Dedifferentiated amniotic fluid mesenchymal stem cell (primary cell): ENCODE measurements at regions not wholly inside any gene's neighbourhood (a gene's known extent, or its start where the extent isn't known, plus 50 kb on each side); places are given as distances from the start of the nearest gene placed in this dataset.
"Not testable (repeated sequence)": the region's sequence is repeated elsewhere in the genome, so short reads cannot be mapped to it uniquely, and the experiment has no call there.

Source experiments
- DNase-seq: peaks from one replicate; pipeline ENCODE4 v3.0.0-alpha.2; 2016; ENCODE audit errors: extremely low spot score

DNA sequence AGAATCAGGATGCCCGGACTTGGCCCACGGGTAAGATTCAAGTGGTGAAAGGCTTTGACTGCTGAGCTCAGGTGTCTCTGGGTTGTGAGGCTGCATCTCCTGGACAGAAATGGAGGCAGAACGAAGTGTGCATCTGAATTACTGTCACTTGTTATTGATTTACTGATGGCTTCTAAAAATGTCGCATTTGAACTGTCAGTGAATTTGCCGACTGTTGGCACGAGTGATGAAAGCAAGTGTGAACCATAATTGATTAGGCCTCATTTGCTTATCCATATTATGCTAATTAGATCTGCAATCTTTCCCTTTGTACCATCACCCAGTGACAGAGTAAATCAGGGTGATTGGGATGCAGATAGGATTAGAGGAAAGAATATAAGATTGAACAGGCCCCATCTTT is 252.4 kb downstream of the NUF2 start:
- DNase-seq = no peak

DNA sequence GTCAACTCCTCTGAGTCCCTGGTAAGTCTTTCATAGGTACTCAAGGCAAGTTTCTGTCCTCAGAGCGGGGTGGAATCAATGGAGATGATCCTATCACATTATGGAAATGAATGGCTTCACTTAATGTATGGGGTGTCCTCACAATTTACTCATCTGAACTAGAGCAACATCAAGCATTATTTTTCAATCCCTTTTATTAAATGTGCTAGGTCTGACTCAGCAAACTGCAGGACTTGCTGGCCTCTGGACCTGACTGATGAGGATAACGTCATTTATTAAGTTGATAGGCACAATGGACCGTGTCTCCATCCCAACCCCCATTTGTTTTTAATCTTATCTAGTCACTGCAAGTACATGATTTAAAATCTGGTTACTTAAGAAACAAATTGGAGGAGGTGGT is 259.2 kb downstream of the NUF2 start:
- no peak for DNase-seq

DNA sequence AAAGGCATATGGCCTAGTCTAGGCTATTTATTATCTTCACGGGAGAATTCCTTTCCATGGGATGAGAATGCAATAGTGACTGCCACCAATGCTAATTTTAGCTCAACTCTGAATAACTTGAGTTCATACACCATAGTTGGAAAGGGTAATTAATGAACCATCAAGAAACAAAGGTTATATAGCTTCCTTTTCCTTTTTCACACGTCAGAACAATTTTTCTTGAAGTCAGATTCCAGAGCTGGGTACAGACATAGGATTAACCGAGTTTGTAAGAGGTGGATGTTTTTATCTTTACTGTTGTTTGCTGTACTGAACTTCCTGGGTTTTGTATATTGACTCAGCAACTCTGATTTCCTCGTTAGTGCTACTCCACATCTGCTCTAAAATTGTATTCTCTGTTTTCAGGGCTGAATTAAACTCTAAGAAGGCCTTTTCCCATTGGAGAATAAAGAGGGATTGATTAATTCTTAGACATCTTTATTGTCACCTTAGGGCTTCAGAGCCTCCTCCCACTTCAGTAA is 262.0 kb downstream of the NUF2 start:
- no peak for DNase-seq

DNA sequence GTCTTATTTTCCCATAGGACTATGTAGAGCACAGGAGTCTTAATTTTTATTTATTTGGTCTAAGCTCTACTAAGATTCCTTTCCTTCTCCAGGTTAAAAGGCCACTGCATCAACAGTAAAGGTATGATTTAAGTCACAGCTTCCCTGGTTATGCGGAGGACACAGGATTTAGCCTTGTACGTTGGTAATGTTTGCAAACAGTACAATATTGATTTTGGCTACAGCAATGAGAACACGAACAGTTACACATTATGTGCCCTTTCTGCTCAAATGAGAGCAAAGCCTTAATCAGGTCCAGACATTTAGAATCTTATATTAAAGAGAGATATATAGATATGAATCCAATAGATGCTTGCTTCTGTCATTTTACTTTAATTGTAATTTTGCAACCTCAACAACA is 264.0 kb downstream of the NUF2 start:
- DNase-seq = no peak

DNA sequence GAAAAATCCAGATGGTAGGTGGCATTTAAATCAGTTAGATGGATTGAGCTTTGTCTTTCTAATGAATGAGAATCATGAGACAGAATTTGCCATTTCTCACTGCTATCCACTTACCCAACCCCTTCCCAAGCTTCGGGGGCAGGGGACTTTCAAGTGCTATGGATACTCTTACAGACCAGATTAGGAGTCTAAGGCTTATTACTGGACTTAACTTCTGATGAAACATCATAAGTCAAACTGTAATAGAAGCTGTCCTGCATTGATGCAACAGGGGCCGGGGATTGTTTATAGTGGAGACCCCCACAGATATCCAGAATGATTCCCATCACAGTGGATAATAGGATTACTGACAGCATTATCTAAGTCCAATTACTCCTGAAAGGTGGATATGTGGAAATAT is 267.0 kb downstream of the NUF2 start:
- no peak for DNase-seq

DNA sequence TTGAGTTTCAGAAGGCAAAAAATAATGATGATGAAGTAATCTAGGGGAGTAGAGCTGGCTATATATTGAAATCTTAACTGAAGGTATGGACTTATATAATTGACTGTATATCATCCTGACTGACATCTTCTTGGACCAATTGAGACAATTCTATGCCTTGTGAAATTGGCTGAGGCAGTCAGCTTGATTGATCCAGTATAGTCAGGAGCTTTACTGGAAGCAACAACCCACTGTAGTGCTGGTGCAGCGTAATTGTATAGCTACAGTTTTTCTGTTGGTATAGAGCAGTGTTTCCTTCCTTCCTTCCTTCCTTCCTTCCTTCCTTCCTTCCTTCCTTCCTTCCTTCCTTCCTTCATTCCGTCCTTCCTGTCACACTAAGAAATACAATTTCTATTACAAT is 268.0 kb downstream of the NUF2 start:
- DNase-seq = no peak

DNA sequence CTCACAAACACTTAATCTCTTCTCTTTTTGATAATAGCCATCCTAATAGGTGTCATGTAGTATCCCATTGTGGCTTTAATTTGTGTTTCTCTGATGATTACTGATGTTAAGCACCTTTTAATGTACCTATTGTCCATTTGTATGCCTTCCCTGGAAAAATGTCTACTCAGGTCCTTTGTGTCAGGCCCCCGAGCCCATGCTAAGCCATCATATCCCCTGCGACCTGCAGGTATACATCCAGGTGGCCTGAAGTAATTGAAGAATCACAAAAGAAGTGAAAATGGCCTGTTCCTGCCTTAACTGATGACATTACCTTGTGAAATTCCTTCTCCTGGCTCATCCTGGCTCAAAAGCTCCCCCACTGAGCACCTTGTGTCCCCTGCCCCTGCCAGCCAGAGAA is 269.4 kb downstream of the NUF2 start:
- DNase-seq = not testable (repeated sequence)

DNA sequence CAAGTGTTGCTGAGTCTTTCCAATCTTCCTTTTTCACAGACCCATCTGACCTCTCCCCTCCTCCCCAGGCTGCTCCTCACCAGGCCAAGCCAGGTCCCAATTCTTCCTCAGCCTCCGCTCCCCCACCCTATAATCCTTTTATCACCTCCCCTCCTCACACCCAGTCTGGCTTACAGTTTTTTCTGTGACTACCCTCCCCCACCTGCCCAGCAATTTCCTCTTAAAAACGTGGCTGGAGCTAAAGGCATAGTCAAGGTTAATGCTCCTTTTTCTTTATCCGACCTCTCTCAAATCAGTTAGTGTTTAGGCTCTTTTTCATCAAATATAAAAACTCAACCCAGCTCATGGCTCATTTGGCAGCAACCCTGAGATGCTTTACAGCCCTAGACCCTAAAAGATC is 270.9 kb downstream of the NUF2 start:
- not testable (repeated sequence) for DNase-seq

DNA sequence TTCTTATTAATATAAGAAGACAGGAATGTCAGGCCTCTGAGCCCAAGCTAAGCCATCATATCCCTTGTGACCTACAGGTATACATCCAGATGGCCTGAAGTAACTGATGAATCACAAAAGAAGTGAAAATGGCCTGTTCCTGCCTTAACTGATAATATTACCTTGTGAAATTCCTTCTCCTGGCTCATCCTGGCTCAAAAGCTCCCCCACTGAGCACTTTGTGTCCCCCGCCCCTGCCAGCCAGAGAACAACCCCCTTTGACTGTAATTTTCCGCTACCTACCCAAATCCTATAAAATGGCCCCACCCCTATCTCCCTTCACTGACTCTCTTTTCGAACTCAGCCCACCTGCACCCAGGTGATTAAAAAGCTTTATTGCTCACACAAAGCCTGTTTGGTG is 274.4 kb downstream of the NUF2 start:
- not testable (repeated sequence) for DNase-seq

DNA sequence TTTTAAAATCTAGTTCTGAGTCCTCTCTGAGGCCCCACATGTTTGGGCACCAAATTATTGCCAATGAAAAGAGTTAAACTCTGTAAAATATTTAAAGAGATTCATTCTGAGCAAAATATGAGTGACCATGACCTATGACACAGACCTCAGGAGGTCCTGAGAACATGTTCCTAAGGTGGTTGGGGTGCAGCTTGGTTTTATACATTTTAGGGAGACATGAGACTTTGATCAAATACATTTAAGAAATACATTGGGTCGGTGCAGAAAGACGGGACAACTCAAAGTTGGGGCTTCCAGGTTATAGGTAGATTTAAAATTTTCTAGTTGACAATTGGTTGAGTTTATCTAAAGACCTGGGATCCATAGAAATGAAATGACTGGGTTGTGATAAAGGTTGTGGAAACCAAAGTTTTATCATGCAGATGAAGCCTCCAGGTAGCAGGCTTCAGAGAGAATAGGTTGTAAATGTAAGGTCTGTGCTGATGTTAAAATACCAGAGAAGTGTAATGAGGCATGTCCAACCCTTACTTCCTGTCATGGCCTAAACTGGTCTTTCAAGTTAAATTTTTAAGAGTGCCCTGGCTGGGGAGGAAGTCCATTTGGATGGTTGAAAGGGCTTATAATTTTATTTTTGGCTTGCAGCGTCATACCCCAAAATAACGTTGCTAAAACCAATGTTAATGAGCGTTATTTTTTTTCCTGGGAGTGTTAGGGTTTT is 274.9 kb downstream of the NUF2 start:
- DNase-seq = no peak

DNA sequence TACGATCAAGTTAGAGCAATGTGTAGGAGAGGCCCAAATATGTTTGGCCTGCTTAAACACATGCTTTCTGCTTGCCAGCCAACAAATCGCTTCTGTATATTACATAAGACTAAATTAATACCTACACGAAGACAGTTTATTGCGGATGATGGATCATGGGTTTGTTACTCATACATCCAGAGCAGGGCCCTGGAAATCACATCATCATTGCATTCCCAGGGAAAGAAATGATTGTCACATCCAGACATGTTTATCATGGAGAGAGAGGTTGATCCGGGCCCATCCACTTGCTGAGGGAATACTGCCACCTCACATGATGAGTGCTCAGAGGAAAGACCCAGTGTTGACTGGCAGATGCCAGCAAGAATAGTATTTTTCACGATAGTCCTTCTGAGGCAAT is 282.6 kb downstream of the NUF2 start:
- no peak for DNase-seq

DNA sequence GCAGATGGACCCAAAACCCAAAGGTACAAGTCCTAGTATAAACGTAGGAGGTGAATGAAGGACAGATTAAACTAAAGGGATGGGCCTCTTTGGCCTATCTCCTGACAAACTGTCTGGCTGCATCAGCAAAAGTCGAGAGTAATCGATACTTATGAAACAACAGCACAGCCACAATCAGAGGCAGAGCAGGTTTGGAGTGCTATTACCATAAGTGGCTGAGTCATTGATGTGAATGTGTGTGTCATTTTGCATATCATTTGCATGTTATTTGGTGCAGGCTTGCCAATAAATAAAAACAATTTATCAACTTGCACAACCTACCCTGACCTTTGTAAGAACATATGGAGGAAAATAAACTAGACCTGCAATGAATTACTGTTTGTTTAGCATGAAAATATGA is 283.1 kb downstream of the NUF2 start:
- DNase-seq = no peak

DNA sequence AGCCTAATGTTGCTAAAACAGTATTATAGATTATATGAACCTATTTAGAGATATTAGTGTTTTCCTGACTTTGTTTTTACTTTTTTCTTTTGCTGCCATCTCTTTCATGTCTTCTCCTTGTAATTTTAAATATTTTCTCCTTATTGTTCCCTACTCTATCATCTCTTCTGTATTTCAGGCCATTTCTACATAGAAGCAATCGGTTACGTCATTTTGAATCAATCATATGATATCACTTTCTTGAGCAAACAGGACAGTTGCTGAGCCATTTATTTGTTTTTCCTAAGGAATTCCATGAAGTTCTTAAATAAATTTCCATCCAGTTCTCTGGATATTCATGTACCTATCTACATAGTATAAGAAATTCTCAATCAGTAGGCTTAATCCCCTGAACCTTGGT is 287.2 kb downstream of the NUF2 start:
- DNase-seq = no peak

DNA sequence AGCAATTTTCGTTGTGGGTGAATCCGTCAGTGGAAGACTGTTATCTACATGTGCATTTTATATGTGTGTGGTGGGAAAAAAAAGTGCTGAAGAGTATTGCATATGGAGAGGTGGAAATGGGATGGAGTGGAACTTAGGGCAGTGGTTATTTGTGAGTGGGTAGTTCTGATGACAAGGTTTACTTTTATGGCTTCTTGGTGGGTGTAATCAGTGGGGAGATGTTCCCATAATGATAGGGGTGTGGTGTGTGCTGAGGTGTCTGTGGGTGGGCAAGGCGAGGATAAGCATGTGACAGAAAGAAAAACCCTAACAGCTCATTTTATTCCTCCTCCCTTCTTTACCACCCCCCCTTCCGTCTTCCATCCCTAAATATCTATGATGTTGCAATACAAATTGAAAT is 288.1 kb downstream of the NUF2 start:
- DNase-seq = no peak

DNA sequence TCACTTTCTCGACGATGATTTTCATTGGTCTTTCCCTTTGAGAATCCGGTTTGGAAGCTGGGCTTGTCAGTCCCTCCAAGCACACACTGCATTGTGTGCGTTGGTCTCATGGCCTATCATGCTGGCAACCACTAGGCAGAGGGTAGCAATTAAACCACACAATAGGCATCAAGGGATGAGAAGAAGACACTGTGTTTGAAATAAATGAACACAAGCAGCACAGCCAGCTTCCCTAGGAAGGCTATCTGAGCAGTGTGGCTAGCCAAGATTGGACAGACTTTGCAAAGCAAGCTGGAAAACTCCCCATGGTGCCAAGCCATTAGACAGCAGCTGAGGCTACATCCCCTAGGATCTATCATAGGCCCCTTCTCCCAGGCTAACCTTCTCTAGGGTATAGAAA is 288.7 kb downstream of the NUF2 start:
- no peak for DNase-seq

DNA sequence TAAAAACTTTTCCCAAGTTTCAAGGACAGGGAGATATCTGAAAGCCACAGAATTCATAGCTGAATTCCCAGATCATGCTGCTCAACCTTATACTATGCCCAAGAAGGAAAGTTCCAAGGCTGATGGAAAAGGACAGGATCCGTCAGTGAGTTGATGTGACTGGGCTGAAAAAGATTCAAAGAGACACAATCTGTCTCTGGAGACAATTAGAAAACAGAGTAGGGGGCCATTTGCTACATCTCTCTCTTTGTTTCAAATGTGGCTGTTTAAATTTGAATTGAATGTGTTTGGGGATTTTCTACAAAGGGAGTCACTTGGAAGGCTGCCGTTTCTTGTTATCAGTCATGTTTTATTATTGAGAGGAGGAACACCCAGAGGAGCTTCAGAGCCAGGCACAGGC is 292.6 kb downstream of the NUF2 start:
- no peak for DNase-seq

DNA sequence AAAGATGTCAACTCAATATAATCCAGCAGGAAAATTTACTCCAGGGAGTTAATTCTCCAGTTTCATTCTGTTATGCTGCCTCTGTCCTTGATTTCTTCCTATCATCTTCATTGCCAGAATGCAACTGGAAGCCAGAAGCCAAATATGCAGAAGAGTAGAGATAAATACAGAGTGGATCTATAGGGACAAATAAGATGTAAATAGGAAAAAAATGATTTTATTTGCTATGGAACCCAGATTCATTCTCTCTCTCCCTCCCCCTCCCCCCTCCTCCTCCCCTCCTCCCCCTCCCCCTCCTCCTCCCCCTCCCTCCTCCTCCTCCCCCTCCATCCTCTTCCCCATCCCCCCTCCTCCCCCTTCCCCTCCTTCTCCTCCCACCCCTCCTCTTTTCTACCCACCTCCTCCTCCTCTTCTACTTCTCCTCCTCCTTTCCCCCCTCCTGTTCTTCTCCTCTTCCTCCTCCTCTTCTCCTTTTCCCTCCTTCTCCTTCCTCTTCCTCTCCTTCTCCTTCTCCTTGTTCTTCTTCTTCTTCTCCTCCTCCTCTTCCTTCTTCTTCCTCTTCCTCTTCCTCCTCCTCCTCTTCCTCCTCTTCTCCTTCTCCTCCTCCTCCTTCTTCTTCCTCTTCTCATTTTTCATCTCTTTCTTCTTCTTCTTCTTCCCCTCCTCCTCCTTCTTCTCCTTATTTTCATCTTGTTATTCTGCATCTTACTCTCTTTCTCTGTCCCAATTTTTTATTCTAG is 306.4 kb downstream of the NUF2 start:
- DNase-seq = no peak

DNA sequence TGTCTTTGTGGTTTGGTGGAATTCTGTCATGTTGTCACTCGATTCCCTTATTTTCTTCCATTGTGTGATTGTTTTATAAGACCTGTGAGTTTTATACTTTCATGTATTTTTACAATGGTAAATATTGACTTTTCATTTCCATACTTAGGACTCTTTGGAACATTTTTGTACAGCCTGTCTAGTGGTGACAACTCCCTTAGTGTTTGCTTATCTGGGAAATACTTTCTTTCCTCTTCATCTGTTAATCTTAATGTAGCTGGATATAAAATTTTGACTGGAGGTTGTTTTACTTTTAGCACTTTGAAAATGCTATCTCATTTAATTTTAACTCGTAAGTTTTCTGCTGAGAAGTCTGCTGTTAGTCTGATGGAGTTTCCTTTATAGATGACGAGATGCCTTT is 310.5 kb downstream of the NUF2 start:
- DNase-seq = no peak

DNA sequence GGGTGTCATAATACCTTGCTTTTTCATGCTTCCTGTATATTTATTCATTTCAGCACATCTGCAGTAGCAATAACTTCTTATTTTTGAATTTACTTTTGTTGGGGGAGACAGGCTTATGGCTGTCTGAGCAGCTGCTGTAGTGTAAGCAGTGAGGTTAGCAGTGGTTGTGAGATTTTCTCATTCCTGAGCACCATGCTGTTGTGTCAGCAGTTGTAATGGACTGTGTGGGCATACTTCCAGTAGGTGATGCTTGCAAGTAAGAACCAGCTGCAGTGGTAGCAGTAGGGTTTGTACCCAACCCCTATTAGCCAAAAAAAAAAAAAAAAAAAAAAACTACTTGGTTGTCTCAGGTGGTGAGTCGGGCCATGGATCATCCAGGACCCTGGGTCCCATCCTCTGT is 311.6 kb downstream of the NUF2 start:
- no peak for DNase-seq

DNA sequence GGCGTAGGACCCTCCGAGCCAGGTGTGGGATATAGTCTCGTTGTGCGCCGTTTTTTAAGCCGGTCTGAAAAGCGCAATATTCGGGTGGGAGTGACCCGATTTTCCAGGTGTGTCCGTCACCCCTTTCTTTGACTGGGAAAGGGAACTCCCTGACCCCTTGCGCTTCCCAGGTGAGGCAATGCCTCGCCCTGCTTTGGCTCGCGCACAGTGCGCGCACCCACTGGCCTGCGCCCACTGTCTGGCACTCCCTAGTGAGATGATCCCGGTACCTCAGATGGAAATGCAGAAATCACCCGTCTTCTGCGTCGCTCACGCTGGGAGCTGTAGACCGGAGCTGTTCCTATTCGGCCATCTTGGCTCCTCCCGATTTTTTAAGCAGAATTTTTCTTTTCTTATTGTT is 323.9 kb downstream of the NUF2 start:
- DNase-seq = not testable (repeated sequence)

DNA sequence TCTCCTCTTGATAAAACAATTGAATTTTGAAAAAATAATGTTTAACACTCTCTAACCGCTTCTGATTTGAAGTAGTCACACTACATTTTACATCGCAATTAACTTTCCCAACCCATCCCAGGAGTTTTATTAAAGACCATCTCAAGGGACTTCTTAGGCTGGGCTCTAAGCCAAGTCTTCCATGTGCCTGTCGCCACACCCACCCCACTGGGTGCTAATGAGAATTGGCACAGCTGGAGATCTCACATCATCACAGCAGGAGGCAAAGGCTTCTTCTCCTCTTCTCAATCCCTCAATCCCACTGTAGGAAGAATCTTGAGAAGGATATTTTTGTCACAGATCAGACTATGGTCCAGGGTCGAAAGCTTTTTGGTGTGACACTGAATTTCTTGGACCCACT is 328.9 kb downstream of the NUF2 start:
- no peak for DNase-seq

DNA sequence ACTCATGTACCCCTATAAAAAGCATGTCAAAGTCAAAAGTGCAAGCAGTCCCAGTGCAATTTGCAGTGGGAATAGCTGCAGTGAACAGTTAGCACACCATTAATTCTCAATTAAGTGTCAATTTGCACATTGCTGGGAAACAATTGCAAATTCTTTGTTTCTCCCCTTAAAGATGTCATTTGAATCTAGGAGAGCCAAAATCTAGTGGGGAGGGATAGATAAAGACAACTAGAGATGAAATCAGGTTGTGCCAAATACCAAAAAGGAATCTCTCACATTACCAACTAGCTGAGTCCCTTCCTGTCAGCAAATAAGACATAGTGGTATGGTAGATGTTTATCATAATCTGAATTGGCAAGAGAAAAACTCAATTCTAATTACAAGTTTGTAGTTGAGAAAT is 330.7 kb downstream of the NUF2 start:
- no peak for DNase-seq

DNA sequence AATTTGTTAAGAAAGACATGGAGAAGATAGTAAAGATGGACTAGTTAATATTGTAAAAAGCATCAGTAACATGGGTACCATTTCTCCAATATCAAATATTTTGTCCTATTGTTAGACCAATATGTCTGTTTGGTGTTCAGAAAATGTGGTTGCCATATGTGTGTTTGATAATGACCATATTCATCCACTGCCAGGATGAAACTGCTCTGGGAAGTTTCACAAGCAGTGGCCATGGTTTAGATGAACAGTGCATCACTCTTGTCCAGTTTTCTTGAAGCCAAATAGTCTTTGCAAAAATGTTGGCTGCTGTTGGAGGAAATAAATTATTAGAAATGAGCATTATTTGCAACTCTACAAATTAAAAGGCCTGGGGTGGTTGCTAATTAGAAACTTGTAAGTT is 333.8 kb downstream of the NUF2 start:
- no peak for DNase-seq
